GM10266 (cell line): ENCODE measurements at regions not wholly inside any gene's neighbourhood (a gene's known extent, or its start where the extent isn't known, plus 50 kb on each side); places are given as distances from the start of the nearest gene placed in this dataset.
"Not testable (repeated sequence)": the region's sequence is repeated elsewhere in the genome, so short reads cannot be mapped to it uniquely, and the experiment has no call there.

Experiments
- DNase-seq: peaks from one replicate; pipeline ENCODE4 v3.0.0; 2012; ENCODE audit errors: extremely low spot score
- TF ChIP-seq, protein P1 (sequence below): IDR thresholded peaks from 2 replicates; pipeline ENCODE4 v1.5.1; 2012; ENCODE audit warnings: mild to moderate bottlenecking, low read depth; ENCODE audit not compliant: control insufficient read depth, insufficient read depth; ENCODE audit errors: missing control alignments

DNA sequence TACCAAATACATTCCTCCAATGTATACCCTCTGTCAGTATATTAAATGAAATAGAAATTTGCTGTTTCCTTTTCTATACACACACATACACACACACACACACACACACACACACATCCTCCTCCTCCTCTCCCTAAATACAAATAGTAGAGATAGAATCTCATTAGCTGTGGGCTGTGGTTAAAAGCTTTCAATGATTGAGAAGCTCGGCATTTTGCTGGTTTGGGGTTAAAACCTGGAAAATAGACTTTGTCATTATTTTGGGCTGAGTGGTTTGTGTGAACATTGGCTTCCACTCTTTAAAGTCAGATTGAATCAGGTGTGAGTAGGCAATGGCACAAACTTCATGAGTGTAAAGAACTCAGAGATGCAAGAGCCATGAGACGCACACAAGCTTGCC is 596.0 kb downstream of the XPNPEP1 start:
- TF ChIP-seq, protein P1, sequence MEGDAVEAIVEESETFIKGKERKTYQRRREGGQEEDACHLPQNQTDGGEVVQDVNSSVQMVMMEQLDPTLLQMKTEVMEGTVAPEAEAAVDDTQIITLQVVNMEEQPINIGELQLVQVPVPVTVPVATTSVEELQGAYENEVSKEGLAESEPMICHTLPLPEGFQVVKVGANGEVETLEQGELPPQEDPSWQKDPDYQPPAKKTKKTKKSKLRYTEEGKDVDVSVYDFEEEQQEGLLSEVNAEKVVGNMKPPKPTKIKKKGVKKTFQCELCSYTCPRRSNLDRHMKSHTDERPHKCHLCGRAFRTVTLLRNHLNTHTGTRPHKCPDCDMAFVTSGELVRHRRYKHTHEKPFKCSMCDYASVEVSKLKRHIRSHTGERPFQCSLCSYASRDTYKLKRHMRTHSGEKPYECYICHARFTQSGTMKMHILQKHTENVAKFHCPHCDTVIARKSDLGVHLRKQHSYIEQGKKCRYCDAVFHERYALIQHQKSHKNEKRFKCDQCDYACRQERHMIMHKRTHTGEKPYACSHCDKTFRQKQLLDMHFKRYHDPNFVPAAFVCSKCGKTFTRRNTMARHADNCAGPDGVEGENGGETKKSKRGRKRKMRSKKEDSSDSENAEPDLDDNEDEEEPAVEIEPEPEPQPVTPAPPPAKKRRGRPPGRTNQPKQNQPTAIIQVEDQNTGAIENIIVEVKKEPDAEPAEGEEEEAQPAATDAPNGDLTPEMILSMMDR: no peak
- DNase-seq: no peak

DNA sequence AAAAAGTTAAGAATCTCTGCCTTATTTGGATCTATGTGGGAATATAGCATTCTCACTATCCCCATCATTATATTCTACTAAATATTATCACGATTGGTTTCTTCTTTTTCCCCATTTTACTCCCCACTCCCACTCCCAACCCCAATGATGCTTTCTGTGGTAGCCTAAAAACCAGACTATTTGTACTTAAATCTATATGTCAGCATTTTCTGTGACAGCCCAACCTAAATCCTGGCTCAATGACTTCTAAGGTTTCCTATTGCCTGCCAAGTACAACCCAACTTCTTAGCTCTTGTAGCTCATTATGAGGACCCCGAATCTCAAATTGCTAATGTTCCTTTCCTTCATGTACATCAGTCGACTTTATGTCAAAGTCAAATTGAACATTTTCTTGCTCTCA is 598.6 kb downstream of the XPNPEP1 start:
- no peak for DNase-seq
- TF ChIP-seq, protein P1: no peak

DNA sequence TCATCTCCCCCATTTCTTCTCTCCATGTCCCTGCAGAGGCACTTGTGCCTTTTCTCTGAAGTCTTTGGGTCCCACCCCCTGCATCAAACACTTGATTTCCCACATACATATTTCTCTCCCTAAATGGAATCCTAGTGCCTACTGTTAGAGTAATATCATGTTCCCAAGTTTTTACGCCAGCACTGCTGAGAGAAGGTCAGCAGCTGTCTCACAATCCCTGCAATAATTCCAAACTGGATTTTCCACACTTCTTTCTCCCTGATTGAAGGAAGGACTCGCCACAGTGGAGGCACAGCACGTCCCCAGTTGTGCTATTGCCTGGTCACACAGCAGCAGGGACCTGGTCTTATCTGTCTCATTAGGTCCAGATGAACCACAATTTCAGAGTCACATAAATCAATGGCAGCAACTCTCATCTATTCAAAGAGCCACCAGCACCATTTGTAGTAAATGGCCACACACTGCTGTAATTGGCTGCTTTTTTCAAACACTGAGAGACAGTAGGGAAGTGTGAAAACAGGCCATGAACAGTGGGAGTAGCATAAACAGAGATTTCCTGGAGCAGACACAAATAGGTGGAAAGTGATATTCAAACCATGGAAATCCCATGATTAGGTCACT is 605.5 kb downstream of the XPNPEP1 start:
- TF ChIP-seq, protein P1: no peak
- no peak for DNase-seq

DNA sequence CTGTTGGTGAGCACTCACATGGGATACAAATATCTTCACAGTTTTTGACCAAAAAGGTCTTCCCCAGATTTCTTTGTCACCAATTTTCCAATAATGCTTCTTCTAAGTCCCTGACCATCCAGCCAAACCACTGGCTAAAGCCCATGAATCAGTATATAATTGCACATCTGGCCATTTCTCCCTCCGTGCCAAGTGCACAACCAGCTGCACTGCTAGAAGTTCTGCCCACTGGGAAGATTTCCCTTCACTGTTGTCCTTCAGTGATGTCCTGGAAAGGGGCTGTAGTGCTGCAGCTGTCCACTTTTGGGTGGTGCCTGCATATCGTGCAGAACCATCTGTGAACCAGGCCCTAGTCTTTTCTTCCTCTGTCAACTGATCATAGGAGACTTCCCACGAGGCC is 609.3 kb downstream of the XPNPEP1 start:
- not testable (repeated sequence) for DNase-seq

DNA sequence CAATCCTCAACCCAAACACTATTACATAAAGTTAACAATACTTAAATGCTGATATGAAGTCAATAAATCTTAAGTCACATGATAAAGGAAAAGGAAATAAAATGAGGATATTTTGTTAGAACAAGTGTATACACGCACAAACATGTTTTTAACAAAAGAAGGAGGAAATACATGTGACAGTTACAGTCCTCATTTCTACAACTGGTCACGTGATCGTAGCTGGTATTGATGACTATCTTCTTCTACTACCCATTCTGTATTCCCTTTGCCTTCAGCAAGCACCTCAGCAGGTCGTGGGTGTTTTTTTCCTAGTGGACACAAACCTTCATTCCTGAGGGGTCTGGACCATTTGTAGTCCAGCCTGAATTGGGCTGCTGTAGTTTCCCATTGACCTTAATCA is 610.8 kb downstream of the XPNPEP1 start:
- not testable (repeated sequence) for DNase-seq

DNA sequence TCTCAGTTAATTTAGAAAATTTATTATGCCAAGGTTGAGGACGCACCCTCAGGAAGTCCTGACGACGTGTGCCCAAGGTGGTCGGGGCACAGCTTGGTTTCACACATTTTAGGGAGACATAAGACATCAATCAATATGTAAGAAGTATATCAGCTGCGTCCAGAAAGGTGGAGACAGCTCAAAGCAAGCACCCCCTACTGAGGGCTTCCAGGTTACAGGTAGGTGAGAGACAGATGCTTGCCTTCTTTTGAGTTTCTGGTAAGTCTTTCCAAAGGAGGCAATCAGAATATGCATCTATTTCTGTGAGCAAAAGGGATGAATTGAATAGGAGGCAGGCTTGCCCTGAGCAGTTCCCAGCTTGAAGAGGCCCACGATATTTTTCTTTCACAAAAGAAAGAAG is 614.3 kb downstream of the XPNPEP1 start:
- DNase-seq: no peak
- TF ChIP-seq, protein P1: no peak

DNA sequence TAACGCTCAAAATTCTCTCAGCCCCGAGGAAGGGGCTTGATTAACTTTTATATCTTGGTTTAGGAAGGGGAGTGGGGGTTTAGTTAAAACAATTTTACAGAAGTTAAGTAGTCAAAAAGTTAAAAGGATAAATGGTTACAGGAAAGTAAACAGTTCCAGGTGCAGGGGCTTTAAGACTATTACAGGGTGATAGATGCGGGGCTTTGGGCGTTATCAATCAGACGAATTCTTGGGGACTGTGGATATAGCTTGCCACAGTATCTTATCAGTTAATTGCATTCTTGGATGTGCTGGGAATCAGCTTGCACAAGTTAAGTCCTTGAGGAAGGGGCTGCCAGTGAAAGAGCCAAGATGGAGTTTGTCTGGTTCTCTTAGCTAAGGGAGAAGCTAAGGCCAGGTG is 616.2 kb downstream of the XPNPEP1 start:
- DNase-seq: not testable (repeated sequence)

DNA sequence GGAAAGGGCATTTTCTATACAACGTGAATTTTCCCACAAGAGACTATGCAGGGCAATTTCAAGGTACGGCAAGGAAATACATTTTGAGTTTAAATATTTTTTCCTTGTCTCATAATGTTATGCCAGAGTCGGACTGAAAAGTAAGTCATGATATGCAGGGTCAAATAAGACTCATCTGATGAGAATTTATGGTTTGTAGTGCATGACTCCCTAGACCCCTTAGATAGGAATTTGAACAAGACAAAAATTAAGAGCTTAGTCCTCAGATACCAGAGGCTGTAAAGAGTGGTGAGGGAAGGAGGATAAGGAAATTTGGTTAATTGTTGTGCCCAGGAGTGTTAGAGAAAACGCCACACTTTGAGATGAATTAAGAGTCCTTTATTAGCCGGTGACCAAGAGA is 616.6 kb downstream of the XPNPEP1 start:
- no peak for DNase-seq
- TF ChIP-seq, protein P1: no peak

DNA sequence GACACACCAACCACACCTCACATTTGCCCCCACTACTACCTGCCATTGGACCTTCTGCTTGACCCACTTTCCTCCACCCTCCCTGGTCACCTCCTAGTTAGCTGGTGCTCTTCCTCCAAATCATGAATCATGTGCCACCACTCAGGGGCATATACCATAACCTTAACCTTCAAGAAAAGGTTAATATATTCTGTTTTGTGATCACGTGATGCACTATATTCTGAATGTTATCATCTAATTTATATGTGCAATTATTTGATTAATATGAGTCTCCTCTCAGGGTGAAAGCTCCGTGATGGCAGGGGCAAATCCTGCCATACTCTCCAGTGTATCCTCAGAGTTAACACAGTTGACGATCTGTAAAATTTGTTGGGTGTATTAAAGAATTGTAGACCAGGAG is 635.5 kb downstream of the XPNPEP1 start:
- TF ChIP-seq, protein P1: no peak
- DNase-seq: no peak
